Trophoblast cell (in vitro differentiated cells and primary cell): ENCODE measurements at regions not wholly inside any gene's neighbourhood (a gene's known extent, or its start where the extent isn't known, plus 50 kb on each side); places are given as distances from the start of the nearest gene placed in this dataset.

ENCODE experiments used
- DNase-seq, 2 donors: peaks; one replicate each; pipeline ENCODE4 v3.0.0-alpha.2; 2016
- H2AFZ ChIP-seq: 2 replicates; pipeline ENCODE4 v1.6.1; 2013; ENCODE audit warnings: low read length, moderate library complexity, mild to moderate bottlenecking; ENCODE audit not compliant: insufficient read depth, poor library complexity
- H2AK5ac ChIP-seq: 2 replicates; pipeline ENCODE4 v1.6.1; 2013; ENCODE audit warnings: mild to moderate bottlenecking, low read length
- H2BK120ac ChIP-seq: 2 replicates; pipeline ENCODE4 v1.6.1; 2013; ENCODE audit warnings: low read length, mild to moderate bottlenecking, moderate library complexity; ENCODE audit not compliant: insufficient read depth, poor library complexity
- H2BK12ac ChIP-seq: 2 replicates; pipeline ENCODE4 v1.6.1; 2013; ENCODE audit warnings: mild to moderate bottlenecking, low read length, moderate library complexity
- H2BK5ac ChIP-seq: 2 replicates; pipeline ENCODE4 v1.6.1; 2013; ENCODE audit warnings: low read length, low read depth, moderate library complexity, mild to moderate bottlenecking; ENCODE audit not compliant: poor library complexity
- H3K14ac ChIP-seq: 2 replicates; pipeline ENCODE4 v1.6.1; 2013; ENCODE audit warnings: mild to moderate bottlenecking, low read length
- H3K18ac ChIP-seq: 2 replicates; pipeline ENCODE4 v1.6.1; 2013; ENCODE audit warnings: mild to moderate bottlenecking, low read length
- H3K23ac ChIP-seq: 2 replicates; pipeline ENCODE4 v1.6.1; 2013; ENCODE audit warnings: low read length
- H3K27ac ChIP-seq: 2 replicates; pipeline ENCODE4 v1.5.1; 2013; ENCODE audit warnings: low read depth, mild to moderate bottlenecking, inconsistent platforms, low read length, moderate library complexity
- H3K27me3 ChIP-seq: 2 replicates; pipeline ENCODE4 v1.6.1; 2013; ENCODE audit warnings: inconsistent platforms, mild to moderate bottlenecking, low read length, moderate library complexity; ENCODE audit not compliant: insufficient read depth
- H3K36me3 ChIP-seq, 2 experiments: 1 replicate in 1 of 2; 2 replicates in 1 of 2; pipeline ENCODE4 v1.6.1; 2013; ENCODE audit warnings: low read length in 2 of 2, mild to moderate bottlenecking in 2 of 2, moderate library complexity in 1 of 2; ENCODE audit not compliant: insufficient read depth in 2 of 2, control insufficient read depth in 1 of 2
- H3K4ac ChIP-seq: 2 replicates; pipeline ENCODE4 v1.6.1; 2013; ENCODE audit warnings: low read depth, mild to moderate bottlenecking, low read length, moderate library complexity
- H3K4me1 ChIP-seq, 2 experiments: 1 replicate in 1 of 2; 2 replicates in 1 of 2; pipeline ENCODE4 v1.6.1; 2013; ENCODE audit warnings: low read length in 2 of 2, mild to moderate bottlenecking in 2 of 2, moderate library complexity in 1 of 2; ENCODE audit not compliant: insufficient read depth in 2 of 2, control insufficient read depth in 1 of 2
- H3K4me2 ChIP-seq: 2 replicates; pipeline ENCODE4 v1.6.1; 2013; ENCODE audit warnings: inconsistent platforms, mild to moderate bottlenecking, low read length, moderate library complexity
- H3K4me3 ChIP-seq: 2 replicates; pipeline ENCODE4 v1.5.1; 2013; ENCODE audit warnings: mild to moderate bottlenecking, low read depth, low read length, inconsistent platforms
- H3K79me1 ChIP-seq: one replicate; pipeline ENCODE4 v1.6.1; 2013; ENCODE audit warnings: low read length
- H3K79me2 ChIP-seq: 2 replicates; pipeline ENCODE4 v1.6.1; 2013; ENCODE audit warnings: low read length, mild to moderate bottlenecking; ENCODE audit not compliant: control insufficient read depth, insufficient read depth, poor library complexity
- H3K9ac ChIP-seq: 2 replicates; pipeline ENCODE4 v1.6.1; 2013; ENCODE audit warnings: mild to moderate bottlenecking, low read length
- H3K9me3 ChIP-seq: 2 replicates; pipeline ENCODE4 v1.6.1; 2013; ENCODE audit warnings: low read depth, mild to moderate bottlenecking, control low read depth, inconsistent platforms, low read length; ENCODE audit not compliant: insufficient read depth
- H4K12ac ChIP-seq: 2 replicates; pipeline ENCODE4 v1.6.1; 2013; ENCODE audit warnings: low read depth, mild to moderate bottlenecking, low read length, moderate library complexity
- H4K8ac ChIP-seq: 2 replicates; pipeline ENCODE4 v1.6.1; 2013; ENCODE audit warnings: low read depth, mild to moderate bottlenecking, low read length, moderate library complexity
- H4K91ac ChIP-seq: one replicate; pipeline ENCODE4 v1.6.1; 2013; ENCODE audit warnings: low read depth, mild to moderate bottlenecking, low read length, moderate library complexity
- WGBS: extraction: QIAGEN DNeasy Blood & Tissue Kit; methylation state at CpG from one replicate; pipeline ENCODE4 v1.1.7; 2013; ENCODE audit warnings: missing lambda C conversion rate; ENCODE audit not compliant: insufficient read length, insufficient coverage; ENCODE audit errors: extremely low coverage; 5-methylcytosine and 5-hydroxymethylcytosine counted together

- H2BK12ac ChIP-seq = no peak overlapping the region
- H3K79me2 ChIP-seq = no peaks in the 10 kb centered on the region
- no peak overlapping the region for H3K4me3 ChIP-seq
- H3K18ac ChIP-seq = no peak overlapping the region
- no peak overlapping the region for H2AFZ ChIP-seq
- no peaks in the 10 kb centered on the region for H3K36me3 ChIP-seq
- no peak overlapping the region for H3K27ac ChIP-seq
- H2BK5ac ChIP-seq = no peak overlapping the region
- H3K4ac ChIP-seq = no peak overlapping the region
- H3K9ac ChIP-seq = no peak overlapping the region
- no peaks in the 10 kb centered on the region for H3K79me1 ChIP-seq
- H2BK120ac ChIP-seq = no peak overlapping the region
- no peak overlapping the region for H3K23ac ChIP-seq
- no CpG with 5 or more reads among the region's 4 CpGs for WGBS
- H4K8ac ChIP-seq = no peak overlapping the region
- no peaks in the 10 kb centered on the region for H3K9me3 ChIP-seq
- H3K4me1 ChIP-seq = no peaks in the 10 kb centered on the region
- no peak overlapping the region for H3K14ac ChIP-seq
- no peak overlapping the region for H2AK5ac ChIP-seq
- H4K12ac ChIP-seq = no peak overlapping the region
- H4K91ac ChIP-seq = no peak overlapping the region
- DNase-seq = no peak
- H3K27me3 ChIP-seq = no peaks in the 10 kb centered on the region
- no peak overlapping the region for H3K4me2 ChIP-seq
Measured at GRCh38 chr6:23498013-23498412, 628.0 kb upstream of the NRSN1 start.

DNA sequence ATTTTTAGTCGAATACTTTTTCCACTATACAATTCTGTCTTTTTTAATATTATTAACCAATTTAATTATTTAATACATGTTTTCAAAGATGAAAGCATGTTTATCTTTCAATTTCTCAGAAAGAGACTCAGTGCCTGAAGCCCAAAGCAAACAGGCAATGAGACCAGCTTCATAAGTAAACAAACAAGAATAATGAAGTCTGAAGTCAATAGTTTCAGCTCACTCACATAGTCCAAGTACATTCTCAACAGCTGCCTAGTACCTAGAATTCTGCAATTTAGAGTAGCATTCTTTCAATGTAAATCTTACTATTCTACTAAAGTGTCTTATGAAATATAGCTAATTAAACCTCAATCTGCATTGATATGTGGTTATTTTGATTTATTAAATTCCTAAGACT is 626.5 kb upstream of the NRSN1 start:
- H4K12ac ChIP-seq = no peak overlapping the region
- H2BK5ac ChIP-seq = no peak overlapping the region
- H2BK12ac ChIP-seq = no peak overlapping the region
- H3K9me3 ChIP-seq = no peaks in the 10 kb centered on the region
- no peak overlapping the region for H3K23ac ChIP-seq
- no peak overlapping the region for H2AFZ ChIP-seq
- no peak overlapping the region for H4K91ac ChIP-seq
- H3K14ac ChIP-seq = no peak overlapping the region
- H2BK120ac ChIP-seq = no peak overlapping the region
- no peaks in the 10 kb centered on the region for H3K36me3 ChIP-seq
- no peaks in the 10 kb centered on the region for H3K79me2 ChIP-seq
- H3K9ac ChIP-seq = no peak overlapping the region
- no peak overlapping the region for H4K8ac ChIP-seq
- H3K27ac ChIP-seq = no peak overlapping the region
- H3K4ac ChIP-seq = no peak overlapping the region
- no peaks in the 10 kb centered on the region for H3K79me1 ChIP-seq
- H2AK5ac ChIP-seq = no peak overlapping the region
- no peak for DNase-seq
- WGBS = no CpG with 5 or more reads among the region's 1 CpG
- no peak overlapping the region for H3K4me2 ChIP-seq
- no peak overlapping the region for H3K4me3 ChIP-seq
- no peaks in the 10 kb centered on the region for H3K4me1 ChIP-seq
- H3K27me3 ChIP-seq = no peaks in the 10 kb centered on the region
- H3K18ac ChIP-seq = no peak overlapping the region

DNA sequence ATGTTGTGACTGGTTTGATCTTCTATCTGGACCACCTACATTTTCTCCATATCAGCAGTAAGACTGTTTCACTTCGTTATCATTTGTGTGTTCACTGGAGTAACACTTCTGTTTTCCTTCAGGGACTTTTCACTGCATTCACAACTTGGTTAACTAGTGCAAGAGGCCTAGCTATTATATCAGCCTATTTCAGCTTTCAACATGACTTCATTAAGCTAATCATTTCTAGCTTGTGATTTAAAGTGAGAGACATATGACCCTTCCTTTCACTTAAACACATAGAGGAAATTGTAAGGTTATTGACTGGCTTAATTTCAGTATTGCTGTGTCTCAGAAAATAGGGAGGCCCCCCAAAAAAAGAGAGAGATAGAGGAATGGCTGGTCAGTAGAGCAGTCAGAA is 622.8 kb upstream of the NRSN1 start:
- Histone ChIP-seq H3K27ac (no peak overlapping the region), H3K4me2 (no peak overlapping the region), H3K36me3 (no peaks in the 10 kb centered on the region), H2BK120ac (no peak overlapping the region), H2AFZ (no peak overlapping the region), H3K23ac (no peak overlapping the region), H4K8ac (no peak overlapping the region), H2BK5ac (no peak overlapping the region), H3K4me1 (no peaks in the 10 kb centered on the region), H4K91ac (no peak overlapping the region), H2AK5ac (no peak overlapping the region), H3K4ac (no peak overlapping the region), H3K27me3 (no peaks in the 10 kb centered on the region), H3K9me3 (no peaks in the 10 kb centered on the region), H3K14ac (no peak overlapping the region), H4K12ac (no peak overlapping the region), H2BK12ac (no peak overlapping the region), H3K79me2 (no peaks in the 10 kb centered on the region), H3K4me3 (no peak overlapping the region), H3K18ac (no peak overlapping the region), H3K79me1 (no peaks in the 10 kb centered on the region), H3K9ac (no peak overlapping the region)
- WGBS = no CpG with 5 or more reads among the region's 1 CpG
- no peak for DNase-seq

DNA sequence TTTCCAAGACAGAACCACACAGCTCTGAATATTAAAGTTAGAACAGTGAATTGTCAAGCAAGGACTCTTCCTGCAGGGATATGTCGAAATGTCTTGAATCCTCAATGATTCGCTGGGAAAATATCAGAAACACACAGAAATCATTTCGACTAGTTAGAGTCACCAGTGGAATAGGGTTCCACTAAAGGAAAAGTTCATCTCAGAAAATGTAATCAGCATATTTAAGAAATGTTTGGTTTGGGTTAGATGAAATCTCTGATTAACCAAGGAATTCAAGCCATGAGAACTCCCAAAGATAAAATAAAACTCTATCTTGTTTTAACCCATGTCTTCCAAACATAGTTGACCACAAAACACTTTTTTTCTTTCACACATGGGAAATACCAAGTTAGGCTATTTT is 621.0 kb upstream of the NRSN1 start:
- Histone ChIP-seq H3K4ac (no peak overlapping the region), H2AFZ (no peak overlapping the region), H3K23ac (no peak overlapping the region), H3K4me2 (no peak overlapping the region), H3K4me3 (no peak overlapping the region), H2BK5ac (no peak overlapping the region), H4K91ac (no peak overlapping the region), H3K79me2 (no peaks in the 10 kb centered on the region), H3K18ac (no peak overlapping the region), H3K9me3 (no peaks in the 10 kb centered on the region), H3K4me1 (no peaks in the 10 kb centered on the region), H2AK5ac (no peak overlapping the region), H3K14ac (no peak overlapping the region), H3K27me3 (no peaks in the 10 kb centered on the region), H3K79me1 (no peaks in the 10 kb centered on the region), H2BK12ac (no peak overlapping the region), H3K36me3 (peaks cover 0 to 1% of the 10 kb centered on the region in 2 experiments), H4K8ac (no peak overlapping the region), H3K27ac (no peak overlapping the region), H4K12ac (no peak overlapping the region), H2BK120ac (no peak overlapping the region), H3K9ac (no peak overlapping the region)
- DNase-seq = no peak
- no CpG with 5 or more reads among the region's 3 CpGs for WGBS
